K562 (cell line): ENCODE measurements at regions not wholly inside any gene's neighbourhood (a gene's known extent, or its start where the extent isn't known, plus 50 kb on each side); places are given as distances from the start of the nearest gene placed in this dataset.

Experiments
- HMG20B ChIP-seq: fragments of 250-450 bp; sonication (Bioruptor Pico); IDR thresholded peaks from 2 replicates; pipeline ENCODE4 v1.5.0; 2021; ENCODE audit warnings: mild to moderate bottlenecking
- ZBTB40 ChIP-seq, 2 experiments: fragments of 450-650 bp in 1 of 2; sonication (generic) in 1 of 2; formaldehyde crosslinking in 1 of 2; IDR thresholded peaks; 2 replicates each; pipeline versions ENCODE4 v1.7.1 to v1.9.0; 2016 to 2022; ENCODE audit warnings: inconsistent platforms in 1 of 2, mild to moderate bottlenecking in 1 of 2, missing genetic modification reagents in 1 of 2
- ZNF436 ChIP-seq: fragments of 250-450, 450-650 bp; sonication (Bioruptor Pico); formaldehyde crosslinking; IDR thresholded peaks from 2 replicates; pipeline ENCODE4 v1.7.0; 2020; ENCODE audit warnings: mild to moderate bottlenecking

GRCh38 chr9:78609450-78609849, 312.5 kb downstream of the PSAT1 start (continued):
- no peak for TF ChIP-seq ZBTB40 (IDR thresholded peaks at IDR 0.05)
- no peak for TF ChIP-seq ZBTB40 (CRISPR knock-in tag; IDR thresholded peaks at IDR 0.05)
- no peak for TF ChIP-seq HMG20B
- TF ChIP-seq ZNF436 (CRISPR knock-in tag), result no peak
